NCI-H187 treated with DMSO at 0.1 percent for 48 hours (cell line): ENCODE measurements at regions not wholly inside any gene's neighbourhood (a gene's known extent, or its start where the extent isn't known, plus 50 kb on each side); places are given as distances from the start of the nearest gene placed in this dataset.

Source experiments
- DNase-seq: peaks from one replicate; lab custom pipeline; 2025; lab: John Stamatoyannopoulos, UW

GRCh38 chr3:174776636-174777035, 82.5 kb upstream of the NAALADL2 start:
- DNase-seq, result no peak

GRCh38 chr3:174777813-174778212, 81.3 kb upstream of the NAALADL2 start:
- no peak for DNase-seq

- no peak for DNase-seq
Measured at GRCh38 chr3:174783502-174783901, 75.6 kb upstream of the NAALADL2 start.

GRCh38 chr3:174784206-174784934, 74.8 kb upstream of the NAALADL2 start:
- DNase-seq, result no peak

- no peak for DNase-seq
Measured at GRCh38 chr3:174786825-174787224, 72.3 kb upstream of the NAALADL2 start.

- DNase-seq, result no peak
Measured at GRCh38 chr3:174791161-174791560, 68.0 kb upstream of the NAALADL2 start.

- no peak for DNase-seq
Measured at GRCh38 chr3:174792864-174793263, 66.3 kb upstream of the NAALADL2 start.
